Dendritic cell treated with granulocyte-macrophage colony-stimulating factor and Interleukin-4, amounts not matched to agents 40 ng/mL and 50 ng/mL, for 4 days (primary cell): ENCODE measurements at regions not wholly inside any gene's neighbourhood (a gene's known extent, or its start where the extent isn't known, plus 50 kb on each side); places are given as distances from the start of the nearest gene placed in this dataset.
A peak's percentile ranks its signal among the peaks of the same experiment; 100 is the strongest.

Experiments used
- H3K27ac Mint-ChIP-seq: one replicate; pipeline ENCODE4 v1.8.0; 2022; ENCODE audit warnings: mild to moderate bottlenecking, mixed read lengths
- H3K27me3 Mint-ChIP-seq: one replicate; pipeline ENCODE4 v1.8.0; 2022; ENCODE audit warnings: mild to moderate bottlenecking, mixed read lengths
- H3K36me3 Mint-ChIP-seq: one replicate; pipeline ENCODE4 v1.8.0; 2022; ENCODE audit warnings: low read depth, mixed read lengths
- H3K4me1 Mint-ChIP-seq: one replicate; pipeline ENCODE4 v1.8.0; 2022; ENCODE audit warnings: low read depth, mixed read lengths
- H3K4me3 Mint-ChIP-seq: one replicate; pipeline ENCODE4 v1.8.0; 2022; ENCODE audit warnings: mild to moderate bottlenecking, moderate library complexity, mixed read lengths
- H3K9me3 Mint-ChIP-seq: one replicate; pipeline ENCODE4 v1.8.0; 2022; ENCODE audit warnings: mixed read lengths
- intact Hi-C: fragments of 100-400 bp; cut with micrococcal nuclease; formaldehyde crosslinking; loops from one replicate; pipeline ENCODE4 v1.15.0; 2022

- Mint-ChIP-seq H3K9me3 (no peaks in the 10 kb centered on the region), H3K27ac (no peak overlapping the region), H3K36me3 (no peaks in the 10 kb centered on the region), H3K27me3 (peaks cover 9% of the 10 kb centered on the region), H3K4me1 (peaks cover 28% of the 10 kb centered on the region), H3K4me3 (no peak overlapping the region)
- intact Hi-C loops, result no loop called here
Observed at GRCh38 chr3:184461219-184461618, 81.4 kb downstream of the CHRD start.

GRCh38 chr3:184465883-184466412 is 86.1 kb downstream of the CHRD start:
- intact Hi-C loops, result loop anchor here (5.0 kb wide), 1 partner anchor 94 kb away; no protein-coding TSS in a partner anchor
- Mint-ChIP-seq H3K4me1 (peaks cover 44% of the 10 kb centered on the region), H3K27me3 (peaks cover 12% of the 10 kb centered on the region), H3K36me3 (no peaks in the 10 kb centered on the region), H3K4me3 (no peak overlapping the region), H3K27ac (peak overlapping the region; percentile 45), H3K9me3 (no peaks in the 10 kb centered on the region)

GRCh38 chr3:184466413-184466960 is 86.6 kb downstream of the CHRD start:
- Mint-ChIP-seq H3K27ac (peak overlapping the region; percentile 45), H3K9me3 (no peaks in the 10 kb centered on the region), H3K27me3 (peaks cover 12% of the 10 kb centered on the region), H3K4me1 (peaks cover 50% of the 10 kb centered on the region), H3K36me3 (no peaks in the 10 kb centered on the region), H3K4me3 (peak overlapping the region; percentile 32)
- intact Hi-C loops, result loop anchor here (5.0 kb wide), 1 partner anchor 94 kb away; no protein-coding TSS in a partner anchor

GRCh38 chr3:184467171-184467570 is 87.3 kb downstream of the CHRD start:
- Mint-ChIP-seq H3K4me1 (peaks cover 51% of the 10 kb centered on the region), H3K9me3 (no peaks in the 10 kb centered on the region), H3K36me3 (no peaks in the 10 kb centered on the region), H3K27me3 (peaks cover 11% of the 10 kb centered on the region), H3K4me3 (no peak overlapping the region), H3K27ac (peak overlapping the region; percentile 45)
- intact Hi-C loops, result loop anchor here (5.0 kb wide), 1 partner anchor 95 kb away; no protein-coding TSS in a partner anchor

GRCh38 chr3:184470551-184470950 is 90.7 kb downstream of the CHRD start:
- Mint-ChIP-seq H3K9me3 (peaks cover 2% of the 10 kb centered on the region), H3K4me1 (peaks cover 66% of the 10 kb centered on the region), H3K27me3 (peaks cover 9% of the 10 kb centered on the region)

GRCh38 chr3:184471439-184471838 is 90.1 kb upstream of the EPHB3 start:
- H3K27me3 Mint-ChIP-seq, result peaks cover 9% of the 10 kb centered on the region
- H3K9me3 Mint-ChIP-seq, result peaks cover 9% of the 10 kb centered on the region
- peak overlapping the region; percentile 34 for H3K27ac Mint-ChIP-seq
- no peaks in the 10 kb centered on the region for H3K36me3 Mint-ChIP-seq
- no peak overlapping the region for H3K4me3 Mint-ChIP-seq
- H3K4me1 Mint-ChIP-seq, result peaks cover 62% of the 10 kb centered on the region
- intact Hi-C loops, result no loop called here

More at GRCh38 chr3:184470551-184470950, 90.7 kb downstream of the CHRD start:
- H3K4me3 Mint-ChIP-seq, result no peak overlapping the region
- no peak overlapping the region for H3K27ac Mint-ChIP-seq
- intact Hi-C loops, result no loop called here
- no peaks in the 10 kb centered on the region for H3K36me3 Mint-ChIP-seq

GRCh38 chr3:184472723-184473428 is 88.7 kb upstream of the EPHB3 start:
- peaks cover 4% of the 10 kb centered on the region for H3K27me3 Mint-ChIP-seq
- H3K4me1 Mint-ChIP-seq, result peaks cover 50% of the 10 kb centered on the region
- peak overlapping the region; percentile 84 for H3K27ac Mint-ChIP-seq
- H3K9me3 Mint-ChIP-seq, result peaks cover 9% of the 10 kb centered on the region
- intact Hi-C loops, result no loop called here
- no peaks in the 10 kb centered on the region for H3K36me3 Mint-ChIP-seq
- H3K4me3 Mint-ChIP-seq, result peak overlapping the region; percentile 31

- Mint-ChIP-seq H3K27me3 (peaks cover 4% of the 10 kb centered on the region), H3K27ac (peak overlapping the region; percentile 2), H3K4me3 (no peak overlapping the region), H3K36me3 (no peaks in the 10 kb centered on the region), H3K9me3 (peaks cover 9% of the 10 kb centered on the region), H3K4me1 (peaks cover 50% of the 10 kb centered on the region)
- intact Hi-C loops, result no loop called here
Observed at GRCh38 chr3:184474897-184475296, 86.7 kb upstream of the EPHB3 start.

GRCh38 chr3:184477940-184478339 is 83.6 kb upstream of the EPHB3 start:
- Mint-ChIP-seq H3K9me3 (peaks cover 9% of the 10 kb centered on the region), H3K27me3 (peaks cover 4% of the 10 kb centered on the region), H3K4me1 (peaks cover 58% of the 10 kb centered on the region), H3K4me3 (no peak overlapping the region), H3K27ac (no peak overlapping the region), H3K36me3 (no peaks in the 10 kb centered on the region)
- intact Hi-C loops, result no loop called here

GRCh38 chr3:184479426-184480126 is 82.0 kb upstream of the EPHB3 start:
- H3K36me3 Mint-ChIP-seq, result no peaks in the 10 kb centered on the region
- peaks cover 41% of the 10 kb centered on the region for H3K4me1 Mint-ChIP-seq
- peaks cover 9% of the 10 kb centered on the region for H3K9me3 Mint-ChIP-seq
- intact Hi-C loops, result no loop called here
- no peak overlapping the region for H3K4me3 Mint-ChIP-seq
- no peak overlapping the region for H3K27ac Mint-ChIP-seq
- H3K27me3 Mint-ChIP-seq, result peaks cover 4% of the 10 kb centered on the region

- Mint-ChIP-seq H3K4me1 (peaks cover 32% of the 10 kb centered on the region), H3K4me3 (no peak overlapping the region), H3K27ac (no peak overlapping the region), H3K36me3 (no peaks in the 10 kb centered on the region), H3K9me3 (peaks cover 3% of the 10 kb centered on the region), H3K27me3 (no peaks in the 10 kb centered on the region)
- intact Hi-C loops, result no loop called here
Observed at GRCh38 chr3:184480831-184481230, 80.8 kb upstream of the EPHB3 start.

GRCh38 chr3:184481984-184482671 is 79.5 kb upstream of the EPHB3 start:
- intact Hi-C loops, result no loop called here
- H3K36me3 Mint-ChIP-seq, result no peaks in the 10 kb centered on the region
- no peaks in the 10 kb centered on the region for H3K27me3 Mint-ChIP-seq
- no peak overlapping the region for H3K4me3 Mint-ChIP-seq
- H3K27ac Mint-ChIP-seq, result no peak overlapping the region
- peaks cover 30% of the 10 kb centered on the region for H3K4me1 Mint-ChIP-seq
- no peaks in the 10 kb centered on the region for H3K9me3 Mint-ChIP-seq

- peaks cover 21% of the 10 kb centered on the region for H3K4me1 Mint-ChIP-seq
- no peaks in the 10 kb centered on the region for H3K36me3 Mint-ChIP-seq
- H3K9me3 Mint-ChIP-seq, result no peaks in the 10 kb centered on the region
- no peak overlapping the region for H3K27ac Mint-ChIP-seq
- no peak overlapping the region for H3K4me3 Mint-ChIP-seq
- H3K27me3 Mint-ChIP-seq, result peaks cover 3% of the 10 kb centered on the region
- intact Hi-C loops, result no loop called here
Observed at GRCh38 chr3:184485241-184485640, 76.3 kb upstream of the EPHB3 start.
